Motor neuron (in vitro differentiated cells): ENCODE measurements at regions not wholly inside any gene's neighbourhood (a gene's known extent, or its start where the extent isn't known, plus 50 kb on each side); places are given as distances from the start of the nearest gene placed in this dataset.

Source experiments
- ATAC-seq, 8 experiments: fragments of 200-7000 bp; cut with Tn5 transposase; replicated peaks in 6 of 8; 2 replicates each; pipeline ENCODE4 v1.8.0; 2021; ENCODE audit warnings: mild to moderate bottlenecking in 8 of 8, moderate library complexity in 8 of 8
- H3K27ac ChIP-seq, 2 donors: fragments of 250-450 bp; sonication (Bioruptor Pico); 2 replicates each; pipeline ENCODE4 v1.9.0; 2021; ENCODE audit warnings: antibody characterized with exemption in 2 of 2, mild to moderate bottlenecking in 2 of 2, moderate library complexity in 1 of 2
- H3K4me1 ChIP-seq, 2 donors: fragments of 250-450 bp; sonication (Bioruptor Pico); replicated peaks in 1 of 2; 2 replicates each; pipeline ENCODE4 v1.6.1; 2021; ENCODE audit warnings: antibody characterized with exemption in 2 of 2, mild to moderate bottlenecking in 2 of 2, moderate library complexity in 1 of 2
- H3K4me3 ChIP-seq, 5 donors: fragments of 250-450 bp; sonication (Bioruptor Pico); 2 replicates each; pipeline ENCODE4 v1.9.0; 2021; ENCODE audit warnings: antibody characterized with exemption in 5 of 5, mild to moderate bottlenecking in 5 of 5, moderate library complexity in 4 of 5
- whole genome bisulfite sequencing, 10 experiments: fragments of 450-650 bp; shearing (Covaris generic); methylation state at CpG; one replicate each; pipeline ENCODE4 v1.0.0; 2022; 5-methylcytosine and 5-hydroxymethylcytosine counted together
- in situ Hi-C, 9 experiments: fragments of 400-800 bp; cut with MboI; loops; one replicate each; pipeline ENCODE4 v1.15.0; 2021; ENCODE audit warnings: low sequenced_read_pairs in 9 of 9, low pct_unique_long_range_greater_than_20kb in 2 of 9; ENCODE audit not compliant: unreplicated experiment in 9 of 9

- in situ Hi-C loops = no loop called here
- no peak for ATAC-seq
- WGBS, 10 experiments = 70 to 100% (median 86%) methylated on average over 1 to 5 of the region's 6 CpGs; no CpG with 5 or more reads in 1 of the 10 experiments
- Histone ChIP-seq H3K4me3 (no peak overlapping the region), H3K4me1 (no peaks in the 10 kb centered on the region), H3K27ac (no peak overlapping the region)
Measured at GRCh38 chr3:40975711-40976121, 223.6 kb upstream of the CTNNB1 start.

GRCh38 chr3:40976241-40976640 lies 223.1 kb upstream of the CTNNB1 start:
- in situ Hi-C loops = no loop called here
- 20 to 89% (median 78%) methylated on average over 1 to 2 of the region's 2 CpGs for WGBS, 10 experiments
- H3K27ac ChIP-seq = no peak overlapping the region

GRCh38 chr3:40978442-40978841 lies 220.9 kb upstream of the CTNNB1 start:
- Histone ChIP-seq H3K4me1 (no peaks in the 10 kb centered on the region), H3K4me3 (no peak overlapping the region), H3K27ac (no peak overlapping the region)
- 0 to 85% (median 64%) methylated on average over 1 to 2 of the region's 2 CpGs for WGBS, 10 experiments
- in situ Hi-C loops = no loop called here
- no peak for ATAC-seq

More at GRCh38 chr3:40976241-40976640, 223.1 kb upstream of the CTNNB1 start:
- ATAC-seq = no peak
- H3K4me1 ChIP-seq = no peaks in the 10 kb centered on the region
- H3K4me3 ChIP-seq = no peak overlapping the region

- WGBS, 10 experiments = 60 to 100% (median 94%) methylated on average over 1 to 3 of the region's 3 CpGs; no CpG with 5 or more reads in 4 of the 10 experiments
- no peak overlapping the region for H3K27ac ChIP-seq
- in situ Hi-C loops = no loop called here
- no peaks in the 10 kb centered on the region for H3K4me1 ChIP-seq
- peak in 1 of 8 experiments; percentile 25 for ATAC-seq
- no peak overlapping the region for H3K4me3 ChIP-seq
Measured at GRCh38 chr3:40979962-40980361, 219.3 kb upstream of the CTNNB1 start.

- no peak overlapping the region for H3K27ac ChIP-seq
- in situ Hi-C loops = no loop called here
- ATAC-seq = no peak
- WGBS, 10 experiments = 14 to 100% (median 80%) methylated on average over 1 to 4 of the region's 4 CpGs; no CpG with 5 or more reads in 1 of the 10 experiments
- H3K4me1 ChIP-seq = no peaks in the 10 kb centered on the region
- H3K4me3 ChIP-seq = no peak overlapping the region
Measured at GRCh38 chr3:40980467-40980866, 218.8 kb upstream of the CTNNB1 start.

- Histone ChIP-seq H3K4me1 (no peaks in the 10 kb centered on the region), H3K4me3 (no peak overlapping the region), H3K27ac (no peak overlapping the region)
- in situ Hi-C loops = no loop called here
- WGBS, 10 experiments = 50 to 100% (median 82%) methylated on average over 1 to 2 of the region's 2 CpGs; no CpG with 5 or more reads in 4 of the 10 experiments
- no peak for ATAC-seq
Measured at GRCh38 chr3:40985195-40985594, 214.1 kb upstream of the CTNNB1 start.

GRCh38 chr3:40988468-40988867 lies 210.8 kb upstream of the CTNNB1 start:
- in situ Hi-C loops = no loop called here
- no peaks in the 10 kb centered on the region for H3K4me1 ChIP-seq
- H3K4me3 ChIP-seq = no peak overlapping the region
- WGBS, 10 experiments = 33 to 100% (median 80%) methylated on average over 1 of the region's 1 CpG; no CpG with 5 or more reads in 7 of the 10 experiments
- H3K27ac ChIP-seq = no peak overlapping the region
- peak in 3 of 8 experiments; percentile 37 to 89 (median 50) for ATAC-seq

- WGBS, 10 experiments = 0 to 88% (median 69%) methylated on average over 1 to 3 of the region's 6 CpGs; no CpG with 5 or more reads in 2 of the 10 experiments
- no peak for ATAC-seq
- in situ Hi-C loops = no loop called here
Measured at GRCh38 chr3:40989141-40990061, 209.9 kb upstream of the CTNNB1 start.

GRCh38 chr3:40990062-40990456 lies 209.2 kb upstream of the CTNNB1 start:
- no peak for ATAC-seq
- in situ Hi-C loops = no loop called here

More at GRCh38 chr3:40989141-40990061, 209.9 kb upstream of the CTNNB1 start:
- H3K4me3 ChIP-seq = no peak overlapping the region
- no peak overlapping the region for H3K27ac ChIP-seq
- H3K4me1 ChIP-seq = no peaks in the 10 kb centered on the region

GRCh38 chr3:40992023-40992422 lies 207.3 kb upstream of the CTNNB1 start:
- ATAC-seq = no peak
- Histone ChIP-seq H3K4me1 (peaks cover 3 to 5% of the 10 kb centered on the region in 2 donors), H3K27ac (no peak overlapping the region), H3K4me3 (no peak overlapping the region)
- in situ Hi-C loops = no loop called here

More at GRCh38 chr3:40990062-40990456, 209.2 kb upstream of the CTNNB1 start:
- H3K4me1 ChIP-seq = no peaks in the 10 kb centered on the region
- no peak overlapping the region for H3K27ac ChIP-seq
- no peak overlapping the region for H3K4me3 ChIP-seq
- WGBS, 10 experiments = 29 to 100% (median 100%) methylated on average over 1 of the region's 1 CpG; no CpG with 5 or more reads in 2 of the 10 experiments

- WGBS, 10 experiments = 20 to 100% (median 100%) methylated on average over 1 of the region's 1 CpG; no CpG with 5 or more reads in 1 of the 10 experiments
- no peak for ATAC-seq
- H3K4me3 ChIP-seq = no peak overlapping the region
- in situ Hi-C loops = no loop called here
- no peak overlapping the region for H3K27ac ChIP-seq
- H3K4me1 ChIP-seq = peaks cover 3 to 5% of the 10 kb centered on the region in 2 donors
Measured at GRCh38 chr3:40994611-40995010, 204.7 kb upstream of the CTNNB1 start.

- in situ Hi-C loops = no loop called here
- H3K4me1 ChIP-seq = peaks cover 3 to 5% of the 10 kb centered on the region in 2 donors
- WGBS, 10 experiments = 49 to 100% (median 70%) methylated on average over 1 to 2 of the region's 2 CpGs; no CpG with 5 or more reads in 3 of the 10 experiments
- peak in 1 of 8 experiments; percentile 29 for ATAC-seq
- H3K27ac ChIP-seq = no peak overlapping the region
- H3K4me3 ChIP-seq = no peak overlapping the region
Measured at GRCh38 chr3:40995271-40995670, 204.0 kb upstream of the CTNNB1 start.

- H3K4me3 ChIP-seq = no peak overlapping the region
- peak in 4 of 8 experiments; percentile 31 to 71 (median 40) for ATAC-seq
- in situ Hi-C loops = no loop called here
- 19 to 75% (median 34%) methylated on average over 1 to 5 of the region's 5 CpGs for WGBS, 10 experiments
- H3K4me1 ChIP-seq = peaks cover 3 to 5% of the 10 kb centered on the region in 2 donors
- H3K27ac ChIP-seq = no peak overlapping the region
Measured at GRCh38 chr3:40996382-40996781, 202.9 kb upstream of the CTNNB1 start.
